ENCODE measurements at regions not wholly inside any gene's neighbourhood (a gene's known extent, or its start where the extent isn't known, plus 50 kb on each side); places are given as distances from the start of the nearest gene placed in this dataset.

DNA sequence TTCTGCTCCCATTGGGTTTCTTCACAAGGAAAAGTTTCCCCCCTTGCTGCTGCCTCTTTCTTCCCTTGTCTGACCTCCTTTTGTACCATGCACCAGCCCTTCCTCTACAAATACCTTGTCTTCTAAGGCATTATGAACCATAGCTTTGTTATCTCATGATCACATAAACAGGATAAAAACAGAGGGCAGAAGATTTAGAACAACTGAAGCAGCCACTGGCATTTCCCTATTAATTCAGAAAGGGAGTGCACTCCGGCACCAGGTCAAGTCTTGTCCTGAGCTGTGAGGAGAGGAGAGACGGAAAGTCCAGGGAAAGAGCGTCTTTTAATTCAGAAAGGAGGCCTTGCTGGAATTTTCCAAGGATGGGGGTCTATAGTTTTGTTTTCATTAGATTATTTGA, 281.7 kb downstream of the RCHY1 start:
- TF ChIP-seq, protein P1, sequence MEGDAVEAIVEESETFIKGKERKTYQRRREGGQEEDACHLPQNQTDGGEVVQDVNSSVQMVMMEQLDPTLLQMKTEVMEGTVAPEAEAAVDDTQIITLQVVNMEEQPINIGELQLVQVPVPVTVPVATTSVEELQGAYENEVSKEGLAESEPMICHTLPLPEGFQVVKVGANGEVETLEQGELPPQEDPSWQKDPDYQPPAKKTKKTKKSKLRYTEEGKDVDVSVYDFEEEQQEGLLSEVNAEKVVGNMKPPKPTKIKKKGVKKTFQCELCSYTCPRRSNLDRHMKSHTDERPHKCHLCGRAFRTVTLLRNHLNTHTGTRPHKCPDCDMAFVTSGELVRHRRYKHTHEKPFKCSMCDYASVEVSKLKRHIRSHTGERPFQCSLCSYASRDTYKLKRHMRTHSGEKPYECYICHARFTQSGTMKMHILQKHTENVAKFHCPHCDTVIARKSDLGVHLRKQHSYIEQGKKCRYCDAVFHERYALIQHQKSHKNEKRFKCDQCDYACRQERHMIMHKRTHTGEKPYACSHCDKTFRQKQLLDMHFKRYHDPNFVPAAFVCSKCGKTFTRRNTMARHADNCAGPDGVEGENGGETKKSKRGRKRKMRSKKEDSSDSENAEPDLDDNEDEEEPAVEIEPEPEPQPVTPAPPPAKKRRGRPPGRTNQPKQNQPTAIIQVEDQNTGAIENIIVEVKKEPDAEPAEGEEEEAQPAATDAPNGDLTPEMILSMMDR (IDR thresholded peaks at IDR 0.05) = no peak
- no peak for TF ChIP-seq EZH2 (IDR thresholded peaks at IDR 0.05; ENCODE audit: borderline replicate concordance, insufficient read depth, low read depth, low read length, poor library complexity, severe bottlenecking)
